MM.1S (cell line): ENCODE measurements at regions not wholly inside any gene's neighbourhood (a gene's known extent, or its start where the extent isn't known, plus 50 kb on each side); places are given as distances from the start of the nearest gene placed in this dataset.

ENCODE experiments used
- DNase-seq: peaks from one replicate; pipeline ENCODE4 v3.0.0-alpha.2; 2015
- H2AFZ ChIP-seq: fragments of 300-600 bp; sonication (generic); 2 replicates; pipeline ENCODE4 v1.6.0; 2016; ENCODE audit warnings: antibody characterized with exemption, low read length
- H3F3A ChIP-seq: fragments of 300-600 bp; sonication (generic); 2 replicates; pipeline ENCODE4 v1.6.1; 2016; ENCODE audit warnings: mild to moderate bottlenecking, antibody characterized with exemption, low read length, moderate library complexity, mixed read lengths; ENCODE audit not compliant: insufficient read depth
- H3K27ac ChIP-seq: fragments of 300-600 bp; sonication (generic); 2 replicates; pipeline ENCODE4 v1.5.1; 2016; ENCODE audit warnings: mild to moderate bottlenecking, low read length
- H3K27me3 ChIP-seq: fragments of 300-600 bp; sonication (generic); replicated peaks from 2 replicates; pipeline ENCODE4 v1.6.0; 2016; ENCODE audit warnings: low read length; ENCODE audit not compliant: insufficient read depth
- H3K36me3 ChIP-seq: fragments of 300-600 bp; sonication (generic); replicated peaks from 2 replicates; pipeline ENCODE4 v1.6.1; 2016; ENCODE audit warnings: mild to moderate bottlenecking, low read length, mixed read lengths; ENCODE audit not compliant: insufficient read depth
- H3K4me1 ChIP-seq: fragments of 300-600 bp; sonication (generic); 2 replicates; pipeline ENCODE4 v1.6.1; 2016; ENCODE audit warnings: low read length, mixed read lengths
- H3K4me2 ChIP-seq: fragments of 300-600 bp; sonication (generic); 2 replicates; pipeline ENCODE4 v1.6.0; 2016; ENCODE audit warnings: low read depth, low read length
- H3K4me3 ChIP-seq: fragments of 300-600 bp; sonication (generic); 2 replicates; pipeline ENCODE4 v1.5.1; 2016; ENCODE audit warnings: low read length, mixed read lengths
- H3K79me2 ChIP-seq: fragments of 300-600 bp; sonication (generic); 2 replicates; pipeline ENCODE4 v1.6.1; 2016; ENCODE audit warnings: mixed run types, low read length, mixed read lengths
- H3K9ac ChIP-seq: fragments of 300-600 bp; sonication (generic); 2 replicates; pipeline ENCODE4 v1.6.1; 2016; ENCODE audit warnings: low read length, mixed read lengths
- H3K9me2 ChIP-seq: fragments of 300-600 bp; sonication (generic); replicated peaks from 2 replicates; pipeline ENCODE4 v1.6.1; 2016; ENCODE audit warnings: mild to moderate bottlenecking, low read length, mixed read lengths; ENCODE audit not compliant: insufficient read depth
- H3K9me3 ChIP-seq: fragments of 300-600 bp; sonication (generic); replicated peaks from 2 replicates; pipeline ENCODE4 v1.6.1; 2016; ENCODE audit warnings: mild to moderate bottlenecking, low read length, mixed read lengths; ENCODE audit not compliant: insufficient read depth
- H4K20me1 ChIP-seq: fragments of 300-600 bp; sonication (generic); 2 replicates; pipeline ENCODE4 v1.6.1; 2016; ENCODE audit warnings: mild to moderate bottlenecking, low read length, moderate library complexity, mixed read lengths; ENCODE audit not compliant: insufficient read depth
- CTCF ChIP-seq: fragments of 300-600 bp; sonication (generic); IDR thresholded peaks from 2 replicates; pipeline ENCODE4 v1.5.1; 2016; ENCODE audit warnings: antibody characterized with exemption, low read length, mixed read lengths
- EZH2 ChIP-seq: fragments of 300-600 bp; sonication (generic); optimal IDR thresholded peaks from 2 replicates; pipeline ENCODE3; 2017; ENCODE audit warnings: low read depth, mild to moderate bottlenecking, antibody characterized with exemption, low read length, mixed read lengths
- EZH2phosphoT487 ChIP-seq: fragments of 300-600 bp; sonication (generic); IDR thresholded peaks from 2 replicates; pipeline ENCODE4 v1.6.1; 2018; ENCODE audit warnings: antibody characterized with exemption, low read length

DNA sequence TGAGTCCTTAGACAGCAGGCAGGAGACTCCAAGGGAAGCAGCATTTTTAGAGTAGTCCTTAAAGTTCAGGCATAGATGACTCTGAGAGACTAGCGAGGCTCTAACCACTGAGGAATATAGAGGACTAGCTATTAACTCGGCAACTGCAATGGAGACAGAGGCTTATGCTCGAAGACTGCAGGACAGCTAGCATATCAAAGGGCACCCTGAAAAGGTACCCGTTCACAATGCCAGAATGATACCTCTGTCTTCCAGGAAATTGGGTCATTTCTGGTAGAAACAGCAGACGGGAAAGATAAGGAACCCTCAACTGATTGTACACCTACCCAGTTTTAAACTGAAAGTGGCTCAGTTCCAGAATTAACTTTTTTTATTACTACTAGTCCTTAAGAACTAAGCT, 1204.0 kb upstream of the ZEB2 start:
- H3K9me3 ChIP-seq, result no peaks in the 10 kb centered on the region
- no peaks in the 10 kb centered on the region for H3F3A ChIP-seq
- no peak overlapping the region for H3K4me2 ChIP-seq

GRCh38 chr2:145721681-145722080, 1201.8 kb upstream of the ZEB2 start:
- Histone ChIP-seq H3K27ac (no peak overlapping the region), H3K9me3 (no peaks in the 10 kb centered on the region), H3K9me2 (no peaks in the 10 kb centered on the region), H3K4me3 (no peak overlapping the region), H3F3A (no peaks in the 10 kb centered on the region), H3K27me3 (no peaks in the 10 kb centered on the region), H3K9ac (no peak overlapping the region), H3K36me3 (no peaks in the 10 kb centered on the region), H3K4me1 (no peaks in the 10 kb centered on the region), H2AFZ (no peak overlapping the region), H3K4me2 (no peak overlapping the region), H3K79me2 (no peaks in the 10 kb centered on the region), H4K20me1 (no peaks in the 10 kb centered on the region)
- DNase-seq, result no peak
- TF ChIP-seq CTCF (no peak), EZH2 (no peak), EZH2phosphoT487 (no peak)

More for the DNA sequence above, 1204.0 kb upstream of the ZEB2 start:
- TF ChIP-seq EZH2, result no peak
- H3K27ac ChIP-seq, result no peak overlapping the region
- H3K4me3 ChIP-seq, result no peak overlapping the region
- H3K79me2 ChIP-seq, result no peaks in the 10 kb centered on the region
- no peak overlapping the region for H2AFZ ChIP-seq
- H3K4me1 ChIP-seq, result no peaks in the 10 kb centered on the region
- no peaks in the 10 kb centered on the region for H3K9me2 ChIP-seq
- no peak for DNase-seq
- no peaks in the 10 kb centered on the region for H4K20me1 ChIP-seq
- H3K9ac ChIP-seq, result no peak overlapping the region
- no peaks in the 10 kb centered on the region for H3K27me3 ChIP-seq
- H3K36me3 ChIP-seq, result no peaks in the 10 kb centered on the region

GRCh38 chr2:145715601-145716000, 1195.7 kb upstream of the ZEB2 start:
- no peaks in the 10 kb centered on the region for H3F3A ChIP-seq
- H3K9me3 ChIP-seq, result no peaks in the 10 kb centered on the region
- no peaks in the 10 kb centered on the region for H3K9me2 ChIP-seq
- H2AFZ ChIP-seq, result no peak overlapping the region
- H4K20me1 ChIP-seq, result no peaks in the 10 kb centered on the region
- TF ChIP-seq EZH2phosphoT487 (no peak), EZH2 (no peak), CTCF (no peak)
- DNase-seq, result no peak
- no peak overlapping the region for H3K4me2 ChIP-seq
- no peak overlapping the region for H3K9ac ChIP-seq
- H3K36me3 ChIP-seq, result no peaks in the 10 kb centered on the region
- no peaks in the 10 kb centered on the region for H3K27me3 ChIP-seq
- no peaks in the 10 kb centered on the region for H3K4me1 ChIP-seq
- H3K27ac ChIP-seq, result no peak overlapping the region
- no peaks in the 10 kb centered on the region for H3K79me2 ChIP-seq
- no peak overlapping the region for H3K4me3 ChIP-seq

GRCh38 chr2:145710303-145710702, 1190.4 kb upstream of the ZEB2 start:
- Histone ChIP-seq H3K4me2 (no peak overlapping the region), H3K4me1 (no peaks in the 10 kb centered on the region), H3K4me3 (no peak overlapping the region), H4K20me1 (no peaks in the 10 kb centered on the region), H3K27me3 (no peaks in the 10 kb centered on the region), H3K27ac (no peak overlapping the region), H3F3A (no peaks in the 10 kb centered on the region), H3K9ac (no peak overlapping the region), H3K9me3 (no peaks in the 10 kb centered on the region), H3K36me3 (no peaks in the 10 kb centered on the region), H2AFZ (no peak overlapping the region), H3K9me2 (no peaks in the 10 kb centered on the region), H3K79me2 (no peaks in the 10 kb centered on the region)
- DNase-seq, result no peak
- TF ChIP-seq CTCF (no peak), EZH2 (no peak), EZH2phosphoT487 (no peak)
